Lower leg skin (tissue), 4 donors: ENCODE measurements at regions not wholly inside any gene's neighbourhood (a gene's known extent, or its start where the extent isn't known, plus 50 kb on each side); places are given as distances from the start of the nearest gene placed in this dataset.

Experiments
- DNase-seq, 2 donors: peaks; one replicate each; pipeline ENCODE4 v3.0.0-alpha.2; 2019; ENCODE audit warnings: low spot score in 2 of 2
- H3K4me3 ChIP-seq: fragments of 200-600 bp; sonication (generic); 2 replicates; pipeline ENCODE4 v1.5.1; 2017; ENCODE audit warnings: mild to moderate bottlenecking, low read depth; ENCODE audit not compliant: poor library complexity, severe bottlenecking
- POLR2A ChIP-seq, 2 donors: fragments of 450-650 bp; IDR thresholded peaks; one replicate each; pipeline ENCODE4 v1.6.1; 2016 to 2017; ENCODE audit warnings: antibody characterized with exemption in 2 of 2, mild to moderate bottlenecking in 1 of 2, moderate library complexity in 1 of 2
- WGBS, 2 donors: methylation state at CpG; one replicate each; pipeline ENCODE4 v1.1.5; 2018; 5-methylcytosine and 5-hydroxymethylcytosine counted together
- intact Hi-C: fragments of 100-400 bp; cut with DNase I; formaldehyde crosslinking; loops from one replicate; pipeline ENCODE4 v1.15.0; 2023; ENCODE audit warnings: low total_unique reads
- TF ChIP-seq, protein P1 (sequence below), 3 donors: fragments of 450-650 bp; IDR thresholded peaks; one replicate each; pipeline ENCODE4 v1.5.1; 2016; ENCODE audit warnings: antibody characterized with exemption in 3 of 3, mild to moderate bottlenecking in 3 of 3, moderate library complexity in 2 of 3

DNA sequence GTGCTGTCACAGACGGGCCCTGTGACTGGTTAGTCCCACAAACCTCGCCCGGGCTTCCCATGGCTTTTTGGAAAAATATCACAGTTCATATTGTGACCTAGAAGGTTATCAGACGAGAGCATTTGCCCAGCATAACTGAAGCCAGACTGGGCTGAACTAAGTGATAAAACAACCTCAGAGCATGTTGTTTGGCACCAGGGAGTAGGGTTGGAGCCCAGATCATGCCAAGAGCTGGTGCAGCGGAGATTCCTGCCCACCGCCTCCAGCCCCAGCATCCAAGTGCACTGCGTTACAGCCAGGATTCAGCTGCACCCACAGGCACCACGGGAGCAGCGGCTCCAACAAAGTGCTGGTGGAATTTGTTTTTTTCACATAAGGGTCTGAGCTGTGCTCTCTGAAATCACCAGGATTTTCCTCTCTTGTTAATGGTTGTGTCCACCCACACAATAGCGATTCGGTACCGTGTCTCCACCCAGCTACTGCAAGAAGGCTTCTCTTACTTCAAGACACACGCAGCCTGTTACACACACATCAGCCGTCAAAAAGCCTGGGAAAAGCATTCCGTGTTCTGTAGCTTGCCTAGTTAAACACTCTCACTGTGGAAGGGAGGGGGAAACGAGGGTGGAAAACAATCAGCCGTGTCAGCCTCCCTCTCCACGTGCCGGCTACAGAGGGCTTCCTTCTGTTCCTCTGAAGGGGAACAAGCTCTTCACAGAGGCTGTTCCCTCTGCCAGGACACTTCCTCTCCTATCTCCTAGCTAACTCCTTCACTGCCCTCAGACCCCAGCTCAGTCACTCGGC lies 273.8 kb downstream of the C16orf95 start:
- 20 to 21% methylated on average over 20 of the region's 20 CpGs for WGBS, 2 donors
- TF ChIP-seq, protein P1, sequence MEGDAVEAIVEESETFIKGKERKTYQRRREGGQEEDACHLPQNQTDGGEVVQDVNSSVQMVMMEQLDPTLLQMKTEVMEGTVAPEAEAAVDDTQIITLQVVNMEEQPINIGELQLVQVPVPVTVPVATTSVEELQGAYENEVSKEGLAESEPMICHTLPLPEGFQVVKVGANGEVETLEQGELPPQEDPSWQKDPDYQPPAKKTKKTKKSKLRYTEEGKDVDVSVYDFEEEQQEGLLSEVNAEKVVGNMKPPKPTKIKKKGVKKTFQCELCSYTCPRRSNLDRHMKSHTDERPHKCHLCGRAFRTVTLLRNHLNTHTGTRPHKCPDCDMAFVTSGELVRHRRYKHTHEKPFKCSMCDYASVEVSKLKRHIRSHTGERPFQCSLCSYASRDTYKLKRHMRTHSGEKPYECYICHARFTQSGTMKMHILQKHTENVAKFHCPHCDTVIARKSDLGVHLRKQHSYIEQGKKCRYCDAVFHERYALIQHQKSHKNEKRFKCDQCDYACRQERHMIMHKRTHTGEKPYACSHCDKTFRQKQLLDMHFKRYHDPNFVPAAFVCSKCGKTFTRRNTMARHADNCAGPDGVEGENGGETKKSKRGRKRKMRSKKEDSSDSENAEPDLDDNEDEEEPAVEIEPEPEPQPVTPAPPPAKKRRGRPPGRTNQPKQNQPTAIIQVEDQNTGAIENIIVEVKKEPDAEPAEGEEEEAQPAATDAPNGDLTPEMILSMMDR (IDR thresholded peaks at IDR 0.05), result no peak
- TF ChIP-seq POLR2A (IDR thresholded peaks at IDR 0.05), result no peak
- intact Hi-C loops, result no loop called here
- H3K4me3 ChIP-seq, result no peak overlapping the region
- DNase-seq, result no peak

DNA sequence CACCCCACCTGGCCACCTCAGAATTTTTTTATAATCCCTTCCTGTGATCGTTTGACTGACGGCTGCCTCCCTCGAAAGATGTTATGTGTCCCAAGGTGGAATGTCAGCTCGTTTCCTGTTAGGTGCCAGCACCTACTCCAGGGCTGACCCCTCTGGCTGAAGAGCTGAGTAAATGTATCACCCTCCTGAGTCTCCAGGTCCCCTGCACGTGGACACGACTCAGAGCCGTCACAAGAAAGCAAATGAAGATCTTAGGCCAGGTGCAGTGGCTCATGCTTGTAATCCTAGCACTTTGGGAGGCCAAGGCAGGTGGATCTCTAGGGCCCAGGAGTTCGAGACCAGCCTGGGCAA lies 273.2 kb downstream of the C16orf95 start:
- TF ChIP-seq, protein P1 (IDR thresholded peaks at IDR 0.05), result no peak
- no peak for TF ChIP-seq POLR2A (IDR thresholded peaks at IDR 0.05)
- intact Hi-C loops, result no loop called here
- 71 to 76% methylated on average over 8 of the region's 8 CpGs for WGBS, 2 donors
- no peak overlapping the region for H3K4me3 ChIP-seq
- no peak for DNase-seq

DNA sequence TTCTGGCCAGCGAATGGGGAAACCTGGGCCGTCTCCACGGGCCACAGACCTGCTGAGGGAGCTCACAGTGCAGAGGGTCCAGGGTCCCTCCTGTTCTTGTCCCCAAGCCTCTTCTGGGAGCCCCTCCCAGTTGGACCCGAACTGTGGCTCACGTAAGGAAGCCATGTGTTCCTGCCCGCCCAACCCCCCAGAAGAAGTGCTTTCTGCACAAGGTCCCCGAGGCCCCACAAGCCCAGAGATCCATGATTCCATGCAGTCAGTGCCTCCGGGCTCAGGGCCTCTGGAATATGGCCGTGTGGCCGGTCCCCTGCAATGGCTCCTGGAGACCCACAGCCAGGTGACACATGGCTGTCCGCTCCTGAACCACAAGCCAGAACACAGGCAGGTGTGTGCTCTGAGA lies 272.4 kb downstream of the C16orf95 start:
- DNase-seq, result no peak
- intact Hi-C loops, result no loop called here
- H3K4me3 ChIP-seq, result no peak overlapping the region
- WGBS, 2 donors, result 81 to 85% methylated on average over 11 of the region's 11 CpGs
- TF ChIP-seq, protein P1 (IDR thresholded peaks at IDR 0.05), result no peak
- no peak for TF ChIP-seq POLR2A (IDR thresholded peaks at IDR 0.05)

DNA sequence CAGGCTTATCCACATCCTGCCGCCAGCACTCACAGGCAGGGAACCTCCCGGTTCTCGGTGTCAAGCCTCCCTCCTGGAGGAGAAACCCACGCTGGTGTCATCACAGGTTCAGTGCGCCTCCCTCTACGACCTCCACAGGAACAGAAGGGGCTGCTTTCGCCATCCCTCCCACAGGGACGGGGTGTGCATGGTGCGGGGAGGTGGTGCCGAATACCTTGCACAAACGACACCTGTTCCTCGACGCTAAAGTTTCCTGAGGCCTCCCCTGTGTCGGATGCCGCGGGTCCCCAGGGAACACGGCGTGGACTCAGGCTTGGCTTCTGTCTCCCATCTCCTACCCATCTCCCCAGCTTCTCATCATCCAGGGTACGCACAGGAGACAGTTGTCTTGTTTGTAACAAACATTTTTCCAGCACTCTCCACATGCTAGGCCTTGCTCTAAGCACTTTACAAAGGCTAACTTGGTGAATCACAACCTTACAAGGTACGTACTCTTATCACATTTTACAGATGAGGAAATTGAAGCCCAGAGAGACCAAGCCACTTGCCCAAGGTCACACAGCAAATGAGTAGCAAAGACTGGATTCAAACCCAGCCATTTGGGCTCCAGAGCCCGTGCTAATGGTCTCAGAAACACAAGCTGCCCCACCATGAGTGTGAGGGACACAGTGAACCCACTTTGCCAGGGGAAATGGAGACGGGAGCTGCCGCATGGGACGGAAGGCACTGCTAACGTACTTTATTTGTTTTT lies 271.6 kb downstream of the C16orf95 start:
- WGBS, 2 donors, result 77 to 81% methylated on average over 25 of the region's 25 CpGs
- intact Hi-C loops, result no loop called here
- TF ChIP-seq, protein P1 (IDR thresholded peaks at IDR 0.05), result no peak
- TF ChIP-seq POLR2A (IDR thresholded peaks at IDR 0.05), result no peak
- DNase-seq, result no peak
- H3K4me3 ChIP-seq, result no peak overlapping the region

DNA sequence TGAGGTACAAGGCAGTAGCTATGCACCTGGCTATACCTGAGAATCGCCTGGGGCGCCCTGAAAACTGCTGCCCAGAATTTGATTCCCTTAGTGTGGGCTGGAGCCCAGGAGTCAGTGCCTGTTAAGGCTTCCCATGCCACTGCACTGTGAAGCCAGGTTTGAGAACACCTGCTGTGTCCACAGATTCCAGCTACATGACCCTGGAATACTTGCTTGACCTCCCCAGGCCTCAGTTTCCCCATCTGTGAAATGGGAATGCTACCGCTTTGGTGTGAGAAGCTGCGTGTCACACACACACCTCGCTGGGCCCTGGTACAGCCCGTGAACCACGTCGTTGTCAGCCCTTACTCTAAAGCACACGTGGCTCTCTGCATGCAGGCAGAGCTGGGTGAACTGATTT lies 271.0 kb downstream of the C16orf95 start:
- TF ChIP-seq POLR2A (IDR thresholded peaks at IDR 0.05), result no peak
- TF ChIP-seq, protein P1 (IDR thresholded peaks at IDR 0.05), result no peak
- 88 to 90% methylated on average over 9 of the region's 9 CpGs for WGBS, 2 donors
- DNase-seq, result no peak
- intact Hi-C loops, result no loop called here
- H3K4me3 ChIP-seq, result no peak overlapping the region
